GM19238 (cell line): ENCODE measurements at regions not wholly inside any gene's neighbourhood (a gene's known extent, or its start where the extent isn't known, plus 50 kb on each side); places are given as distances from the start of the nearest gene placed in this dataset.
"Not testable (repeated sequence)": the region's sequence is repeated elsewhere in the genome, so short reads cannot be mapped to it uniquely, and the experiment has no call there.

Source experiments
- DNase-seq: peaks from one replicate; pipeline ENCODE4 v3.0.0; 2011; ENCODE audit warnings: low spot score; ENCODE audit not compliant: insufficient read length

- no peak for DNase-seq
Measured at GRCh38 chr16:22710326-22710725, 103.6 kb upstream of the HS3ST2 start.

GRCh38 chr16:22711847-22712246 is 102.1 kb upstream of the HS3ST2 start:
- DNase-seq, result no peak

GRCh38 chr16:22712471-22712870 is 101.5 kb upstream of the HS3ST2 start:
- DNase-seq, result no peak

- DNase-seq, result not testable (repeated sequence)
Measured at GRCh38 chr16:22718598-22718997, 95.4 kb upstream of the HS3ST2 start.

- DNase-seq, result no peak
Measured at GRCh38 chr16:22719945-22720344, 94.0 kb upstream of the HS3ST2 start.

- DNase-seq, result no peak
Measured at GRCh38 chr16:22721511-22722100, 92.4 kb upstream of the HS3ST2 start.

- DNase-seq, result not testable (repeated sequence)
Measured at GRCh38 chr16:22722551-22723541, 91.1 kb upstream of the HS3ST2 start.

GRCh38 chr16:22726868-22727267 is 87.1 kb upstream of the HS3ST2 start:
- no peak for DNase-seq

GRCh38 chr16:22727285-22728166 is 86.4 kb upstream of the HS3ST2 start:
- no peak for DNase-seq

- no peak for DNase-seq
Measured at GRCh38 chr16:22728167-22728836, 85.7 kb upstream of the HS3ST2 start.

- no peak for DNase-seq
Measured at GRCh38 chr16:22732400-22732799, 81.6 kb upstream of the HS3ST2 start.

- no peak for DNase-seq
Measured at GRCh38 chr16:22732959-22733358, 81.0 kb upstream of the HS3ST2 start.

- no peak for DNase-seq
Measured at GRCh38 chr16:22734368-22734767, 79.6 kb upstream of the HS3ST2 start.

GRCh38 chr16:22736791-22737190 is 77.2 kb upstream of the HS3ST2 start:
- DNase-seq, result no peak

GRCh38 chr16:22739077-22739476 is 74.9 kb upstream of the HS3ST2 start:
- no peak for DNase-seq

GRCh38 chr16:22743401-22743800 is 70.6 kb upstream of the HS3ST2 start:
- no peak for DNase-seq

GRCh38 chr16:22751104-22751667 is 62.8 kb upstream of the HS3ST2 start:
- DNase-seq, result no peak

GRCh38 chr16:22751685-22752084 is 62.3 kb upstream of the HS3ST2 start:
- no peak for DNase-seq

GRCh38 chr16:22753451-22753850 is 60.5 kb upstream of the HS3ST2 start:
- DNase-seq, result no peak

- no peak for DNase-seq
Measured at GRCh38 chr16:22754577-22754976, 59.4 kb upstream of the HS3ST2 start.

- DNase-seq, result no peak
Measured at GRCh38 chr16:22757202-22757601, 56.8 kb upstream of the HS3ST2 start.
